Suprapubic skin (tissue), 3 donors: ENCODE measurements at regions not wholly inside any gene's neighbourhood (a gene's known extent, or its start where the extent isn't known, plus 50 kb on each side); places are given as distances from the start of the nearest gene placed in this dataset.

Source experiments
- EP300 ChIP-seq: sonication (generic); formaldehyde crosslinking; IDR thresholded peaks from one replicate; pipeline ENCODE4 v1.6.1; 2017; ENCODE audit warnings: antibody characterized with exemption
- TF ChIP-seq, protein P1 (sequence below), 2 donors: fragments of 200-600 bp in 1 of 2; fragments of 450-650 bp in 1 of 2; sonication (generic) in 1 of 2; IDR thresholded peaks; one replicate each; pipeline ENCODE4 v1.5.1; 2016 to 2019; ENCODE audit warnings: antibody characterized with exemption in 2 of 2, mild to moderate bottlenecking in 1 of 2, moderate library complexity in 1 of 2

DNA sequence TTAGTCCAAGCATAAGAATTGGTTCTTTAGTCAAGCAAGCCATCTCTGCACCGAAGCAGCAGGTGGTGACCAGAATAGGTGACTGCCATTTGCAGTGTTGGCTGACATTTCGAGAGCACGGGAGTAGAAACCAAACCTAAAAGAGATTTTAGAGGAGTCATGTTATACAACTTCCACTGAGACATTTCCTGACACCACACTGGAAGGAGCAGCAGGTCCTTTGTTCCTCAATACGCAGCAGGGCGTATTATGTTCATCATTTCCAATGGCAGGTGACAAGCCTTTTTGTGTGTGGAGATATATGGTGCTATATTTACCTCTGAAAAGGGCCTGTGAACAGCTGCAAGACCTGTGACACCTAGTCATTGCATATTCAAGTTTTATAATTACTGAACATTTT lies 418.8 kb upstream of the NETO1 start:
- TF ChIP-seq, protein P1, sequence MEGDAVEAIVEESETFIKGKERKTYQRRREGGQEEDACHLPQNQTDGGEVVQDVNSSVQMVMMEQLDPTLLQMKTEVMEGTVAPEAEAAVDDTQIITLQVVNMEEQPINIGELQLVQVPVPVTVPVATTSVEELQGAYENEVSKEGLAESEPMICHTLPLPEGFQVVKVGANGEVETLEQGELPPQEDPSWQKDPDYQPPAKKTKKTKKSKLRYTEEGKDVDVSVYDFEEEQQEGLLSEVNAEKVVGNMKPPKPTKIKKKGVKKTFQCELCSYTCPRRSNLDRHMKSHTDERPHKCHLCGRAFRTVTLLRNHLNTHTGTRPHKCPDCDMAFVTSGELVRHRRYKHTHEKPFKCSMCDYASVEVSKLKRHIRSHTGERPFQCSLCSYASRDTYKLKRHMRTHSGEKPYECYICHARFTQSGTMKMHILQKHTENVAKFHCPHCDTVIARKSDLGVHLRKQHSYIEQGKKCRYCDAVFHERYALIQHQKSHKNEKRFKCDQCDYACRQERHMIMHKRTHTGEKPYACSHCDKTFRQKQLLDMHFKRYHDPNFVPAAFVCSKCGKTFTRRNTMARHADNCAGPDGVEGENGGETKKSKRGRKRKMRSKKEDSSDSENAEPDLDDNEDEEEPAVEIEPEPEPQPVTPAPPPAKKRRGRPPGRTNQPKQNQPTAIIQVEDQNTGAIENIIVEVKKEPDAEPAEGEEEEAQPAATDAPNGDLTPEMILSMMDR (IDR thresholded peaks at IDR 0.05): no peak
- TF ChIP-seq EP300: no peak
